ENCODE measurements at regions not wholly inside any gene's neighbourhood (a gene's known extent, or its start where the extent isn't known, plus 50 kb on each side); places are given as distances from the start of the nearest gene placed in this dataset.

DNA sequence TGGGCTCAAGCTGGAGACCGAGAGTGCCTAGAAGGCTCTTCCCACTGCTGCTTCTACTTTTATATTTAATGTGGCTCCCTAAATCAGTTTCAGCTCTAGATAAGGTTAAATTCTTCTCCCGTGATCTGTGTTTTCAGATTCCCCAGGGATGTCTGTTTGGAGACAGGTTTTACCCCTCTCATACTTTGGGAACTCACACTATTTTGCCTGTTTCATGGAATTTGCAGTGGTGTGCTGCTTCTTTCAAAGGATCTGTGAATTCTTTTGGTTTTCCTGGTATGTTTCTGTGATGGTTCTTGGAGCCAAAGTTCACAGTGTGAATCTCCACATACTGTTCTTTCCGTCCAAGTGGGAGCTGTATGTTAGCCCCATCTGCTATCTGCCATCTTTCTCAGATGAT is 238.3 kb upstream of the SLITRK3 start:
- no peak for DNase-seq (ENCODE audit: low read depth)
- TF ChIP-seq, protein P1, sequence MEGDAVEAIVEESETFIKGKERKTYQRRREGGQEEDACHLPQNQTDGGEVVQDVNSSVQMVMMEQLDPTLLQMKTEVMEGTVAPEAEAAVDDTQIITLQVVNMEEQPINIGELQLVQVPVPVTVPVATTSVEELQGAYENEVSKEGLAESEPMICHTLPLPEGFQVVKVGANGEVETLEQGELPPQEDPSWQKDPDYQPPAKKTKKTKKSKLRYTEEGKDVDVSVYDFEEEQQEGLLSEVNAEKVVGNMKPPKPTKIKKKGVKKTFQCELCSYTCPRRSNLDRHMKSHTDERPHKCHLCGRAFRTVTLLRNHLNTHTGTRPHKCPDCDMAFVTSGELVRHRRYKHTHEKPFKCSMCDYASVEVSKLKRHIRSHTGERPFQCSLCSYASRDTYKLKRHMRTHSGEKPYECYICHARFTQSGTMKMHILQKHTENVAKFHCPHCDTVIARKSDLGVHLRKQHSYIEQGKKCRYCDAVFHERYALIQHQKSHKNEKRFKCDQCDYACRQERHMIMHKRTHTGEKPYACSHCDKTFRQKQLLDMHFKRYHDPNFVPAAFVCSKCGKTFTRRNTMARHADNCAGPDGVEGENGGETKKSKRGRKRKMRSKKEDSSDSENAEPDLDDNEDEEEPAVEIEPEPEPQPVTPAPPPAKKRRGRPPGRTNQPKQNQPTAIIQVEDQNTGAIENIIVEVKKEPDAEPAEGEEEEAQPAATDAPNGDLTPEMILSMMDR (conservative IDR thresholded peaks at IDR 0.05; ENCODE audit: low read depth, low read length) = no peak
- no peak overlapping the region for H3K4me3 ChIP-seq (ENCODE audit: low read depth, low read length)

DNA sequence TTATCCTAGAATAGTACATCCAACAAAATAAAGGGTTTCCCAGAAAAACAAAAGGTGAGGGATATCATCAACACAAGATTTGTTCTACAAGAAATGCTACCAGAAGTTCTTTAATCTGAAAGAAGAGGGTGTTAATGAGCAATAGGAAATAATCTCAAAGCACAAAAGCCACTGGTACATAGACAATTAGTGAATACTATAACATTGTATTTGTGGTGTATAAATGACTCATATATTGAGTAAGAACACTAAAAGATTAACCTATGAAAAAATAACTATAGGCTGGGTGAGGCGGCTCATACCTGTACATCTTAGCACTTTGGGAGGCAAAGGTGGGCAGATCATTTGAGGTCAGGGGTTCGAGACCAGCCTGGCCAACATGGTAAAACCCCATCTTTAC is 210.2 kb upstream of the SLITRK3 start:
- no peak overlapping the region for H3K4me3 ChIP-seq (ENCODE audit: low read depth, low read length)
- TF ChIP-seq, protein P1 (conservative IDR thresholded peaks at IDR 0.05; ENCODE audit: low read depth, low read length) = no peak
- DNase-seq (ENCODE audit: low read depth) = no peak

DNA sequence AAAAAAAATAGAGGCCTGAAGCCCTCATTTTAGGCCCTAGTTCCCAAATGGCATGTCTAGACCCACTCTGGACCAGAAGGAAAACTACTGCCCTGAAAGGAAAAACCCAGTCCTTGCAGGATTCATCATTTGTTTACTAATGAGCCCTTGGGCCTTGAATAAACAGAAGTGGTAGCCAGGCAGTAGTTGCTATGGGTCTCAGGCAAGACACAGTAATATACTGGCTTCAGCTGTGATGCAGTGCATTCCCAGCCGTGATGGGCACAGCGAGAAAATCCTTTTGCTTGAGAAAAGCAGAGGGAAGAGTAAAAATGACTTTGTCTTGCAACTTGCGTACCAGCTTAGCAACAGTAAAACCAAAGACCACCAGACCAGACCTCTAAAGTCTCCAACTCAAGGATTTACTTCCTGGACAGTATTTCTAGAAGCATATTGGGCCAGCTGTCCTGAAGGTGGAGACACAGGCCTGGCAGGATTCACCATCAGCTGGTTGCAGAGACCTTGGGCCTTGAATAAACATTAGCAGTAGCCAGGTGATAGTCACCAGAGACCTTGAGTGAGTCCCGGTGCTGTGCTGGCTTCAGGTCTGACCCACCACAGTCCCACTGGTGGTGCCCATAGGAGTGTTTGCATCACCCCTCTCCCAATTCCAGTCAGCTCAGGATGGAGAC is 208.3 kb upstream of the SLITRK3 start:
- TF ChIP-seq, protein P1 (conservative IDR thresholded peaks at IDR 0.05; ENCODE audit: low read depth, low read length) = peak; percentile 49
- DNase-seq (ENCODE audit: low read depth) = no peak
- H3K4me3 ChIP-seq (ENCODE audit: low read depth, low read length) = no peak overlapping the region

DNA sequence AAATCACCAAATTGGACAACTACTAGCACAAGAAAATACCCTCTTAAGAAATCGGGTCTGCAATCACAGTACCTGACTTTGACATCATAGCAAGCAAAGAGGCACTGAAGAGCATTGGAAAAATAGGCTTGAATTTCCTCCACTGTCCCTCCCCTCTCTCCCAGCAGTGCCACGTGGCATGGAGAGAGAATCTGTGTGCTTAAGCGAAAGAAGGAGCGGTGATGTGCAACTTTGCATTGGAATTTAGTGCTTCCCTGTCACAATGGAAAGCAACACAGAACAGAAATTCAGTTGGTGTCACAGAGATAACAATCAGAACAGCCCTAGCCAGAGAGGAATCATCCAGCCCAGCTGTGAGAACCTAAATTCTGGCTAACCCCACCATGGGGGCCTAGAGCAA is 207.5 kb upstream of the SLITRK3 start:
- no peak for DNase-seq (ENCODE audit: low read depth)
- TF ChIP-seq, protein P1 (conservative IDR thresholded peaks at IDR 0.05; ENCODE audit: low read depth, low read length) = no peak
- no peak overlapping the region for H3K4me3 ChIP-seq (ENCODE audit: low read depth, low read length)

DNA sequence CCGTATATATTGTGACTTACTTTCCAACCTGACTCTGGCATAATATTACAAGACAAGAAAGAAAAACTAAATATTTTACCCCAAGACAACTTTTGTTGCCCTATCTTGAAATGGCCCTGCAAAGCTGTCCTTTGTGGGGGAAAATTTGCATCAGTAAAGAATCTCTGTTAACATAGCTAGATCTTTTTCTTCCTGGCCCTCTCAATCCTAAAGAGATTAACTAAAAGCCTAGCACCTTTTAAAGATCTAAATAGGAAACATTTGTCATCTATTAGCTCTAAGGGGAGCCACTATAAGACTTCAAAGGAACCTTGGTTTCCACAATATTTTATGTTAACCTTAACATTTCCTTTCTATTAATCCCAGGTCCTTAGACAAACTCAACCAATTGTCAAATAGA is 199.0 kb upstream of the SLITRK3 start:
- DNase-seq (ENCODE audit: low read depth) = no peak
- TF ChIP-seq, protein P1 (conservative IDR thresholded peaks at IDR 0.05; ENCODE audit: low read depth, low read length) = no peak

DNA sequence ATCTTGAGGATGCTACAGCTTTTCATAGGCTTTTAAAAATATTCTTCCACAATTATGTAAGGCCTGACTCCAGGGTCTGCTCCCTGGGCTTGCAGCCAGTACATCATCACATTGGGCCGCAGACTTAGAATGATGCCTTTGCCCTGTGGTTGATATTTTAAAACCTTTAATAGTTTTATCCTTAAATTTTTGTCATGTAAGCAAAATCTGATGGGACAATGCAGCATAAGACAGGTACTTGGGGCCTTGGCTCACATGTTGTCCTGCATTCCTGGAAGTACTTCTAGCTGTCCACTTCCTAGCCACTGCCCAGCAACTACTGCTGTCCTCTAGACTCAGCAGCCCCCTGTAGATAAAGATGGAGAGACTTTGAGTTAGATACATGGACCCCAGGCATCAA is 197.3 kb upstream of the SLITRK3 start:
- DNase-seq (ENCODE audit: low read depth) = no peak
- TF ChIP-seq, protein P1 (conservative IDR thresholded peaks at IDR 0.05; ENCODE audit: low read depth, low read length) = no peak

More for the DNA sequence above, 199.0 kb upstream of the SLITRK3 start:
- no peak overlapping the region for H3K4me3 ChIP-seq (ENCODE audit: low read depth, low read length)

DNA sequence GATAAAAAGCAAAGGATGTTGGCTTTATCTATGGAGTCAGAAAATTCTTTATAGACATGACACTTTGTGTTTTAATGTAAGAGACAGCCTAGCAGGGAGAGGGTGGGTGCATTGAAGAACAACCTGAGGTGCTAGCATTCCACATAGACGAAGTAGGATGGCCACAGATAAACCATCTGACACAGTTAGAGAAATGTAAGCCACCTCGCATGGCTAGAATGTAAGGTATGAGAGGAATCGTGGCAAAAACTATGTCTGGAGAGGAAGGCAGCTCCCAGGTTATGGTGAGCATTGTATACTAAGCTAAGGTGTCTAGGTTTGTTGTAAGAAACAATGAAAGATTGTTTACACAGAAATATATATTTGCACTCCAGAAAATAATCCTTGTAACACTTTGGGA is 194.0 kb upstream of the SLITRK3 start:
- H3K4me3 ChIP-seq (ENCODE audit: low read depth, low read length) = no peak overlapping the region
- TF ChIP-seq, protein P1 (conservative IDR thresholded peaks at IDR 0.05; ENCODE audit: low read depth, low read length) = no peak
- DNase-seq (ENCODE audit: low read depth) = no peak

More for the DNA sequence above, 197.3 kb upstream of the SLITRK3 start:
- H3K4me3 ChIP-seq (ENCODE audit: low read depth, low read length) = no peak overlapping the region
